Endothelial cell of umbilical vein (primary cell): ENCODE measurements at regions not wholly inside any gene's neighbourhood (a gene's known extent, or its start where the extent isn't known, plus 50 kb on each side); places are given as distances from the start of the nearest gene placed in this dataset.
A peak's percentile ranks its signal among the peaks of the same experiment; 100 is the strongest.

Experiments used
- BruUV-seq: library from RNA; stranded (reverse); fragments of 400-500 nt; replicated peaks from 2 replicates; lab custom pipeline; 2021; lab: Mats Ljungman, UMichigan
- CTCF ChIA-PET: fragments of 300-600, 350-600 bp; sonication (Branson Sonifier 250); formaldehyde crosslinking; loops from one replicate; lab custom pipeline; 2021; ENCODE audit warnings: antibody characterized with exemption, inconsistent platforms; lab: Charles Lee
- POLR2A ChIA-PET: fragments of 300-600, 350-600 bp; sonication (Branson Sonifier 250); formaldehyde crosslinking; loops from one replicate; lab custom pipeline; 2021; ENCODE audit warnings: antibody characterized with exemption, inconsistent platforms; lab: Charles Lee
- DNase-seq: peaks from one replicate; pipeline ENCODE4 v3.0.0-alpha.2; 2011; ENCODE audit warnings: low read depth, low spot score
- FAIRE-seq: peaks from 2 replicates; lab custom pipeline; 2011; peaks lifted over from hg19 to GRCh38; lab: Jason Lieb, UNC
- H2AFZ ChIP-seq: 2 replicates; pipeline ENCODE4 v1.6.0; 2012; ENCODE audit warnings: low read depth, low read length, control low read depth, inconsistent platforms
- H3K27ac ChIP-seq: 2 replicates; pipeline ENCODE4 v1.5.1; 2011; ENCODE audit warnings: low read depth, mild to moderate bottlenecking, control low read depth, low read length, moderate library complexity; ENCODE audit not compliant: insufficient read depth
- H3K27me3 ChIP-seq, 2 experiments: 2 replicates each; pipeline versions ENCODE4 v1.6.0 to v1.6.1; 2011; ENCODE audit warnings: low read length in 2 of 2, mixed read lengths in 1 of 2; ENCODE audit not compliant: control insufficient read depth in 2 of 2, insufficient read depth in 2 of 2
- H3K36me3 ChIP-seq, 2 experiments: 2 replicates in 1 of 2; 3 replicates in 1 of 2; pipeline ENCODE4 v1.5.1; 2011; ENCODE audit warnings: low read length in 2 of 2, mild to moderate bottlenecking in 1 of 2, moderate library complexity in 1 of 2; ENCODE audit not compliant: control insufficient read depth in 2 of 2, insufficient read depth in 2 of 2; ENCODE audit errors: extremely low read depth in 1 of 2
- H3K4me1 ChIP-seq: 3 replicates; pipeline ENCODE4 v1.5.1; 2011; ENCODE audit warnings: mild to moderate bottlenecking, low read length; ENCODE audit not compliant: control insufficient read depth, insufficient read depth; ENCODE audit errors: extremely low read depth
- H3K4me2 ChIP-seq: 2 replicates; pipeline ENCODE4 v1.6.1; 2011; ENCODE audit warnings: low read length, control low read depth, mixed read lengths; ENCODE audit not compliant: insufficient read depth
- H3K4me3 ChIP-seq, 3 experiments: fragments of 200-600 bp in 1 of 3; sonication (generic), shearing (Covaris generic) in 1 of 3; replicated peaks in 1 of 3; 2 replicates each; pipeline ENCODE4 v1.5.1; 2011 to 2016; ENCODE audit warnings: control low read depth in 3 of 3, low read length in 3 of 3, mild to moderate bottlenecking in 2 of 3, inconsistent platforms in 1 of 3, low read depth in 1 of 3, moderate library complexity in 1 of 3; ENCODE audit not compliant: insufficient read depth in 1 of 3
- H3K79me2 ChIP-seq: 2 replicates; pipeline ENCODE4 v1.6.0; 2012; ENCODE audit warnings: low read length, inconsistent platforms; ENCODE audit not compliant: control insufficient read depth, insufficient read depth
- H3K9ac ChIP-seq: replicated peaks from 2 replicates; pipeline ENCODE3; 2011; ENCODE audit warnings: low read length, control low read depth; ENCODE audit not compliant: insufficient read depth; ENCODE audit errors: extremely low read depth
- H3K9me1 ChIP-seq: replicated peaks from 3 replicates; pipeline ENCODE4 v1.6.0; 2011; ENCODE audit warnings: mild to moderate bottlenecking, low read length; ENCODE audit not compliant: control insufficient read depth, insufficient read depth; ENCODE audit errors: extremely low read depth
- H3K9me3 ChIP-seq: replicated peaks from 2 replicates; pipeline ENCODE4 v1.5.1; 2012; ENCODE audit warnings: low read length, inconsistent platforms; ENCODE audit not compliant: control insufficient read depth, insufficient read depth
- H4K20me1 ChIP-seq: replicated peaks from 2 replicates; pipeline ENCODE3; 2011; ENCODE audit warnings: mild to moderate bottlenecking, low read length; ENCODE audit not compliant: control insufficient read depth, insufficient read depth; ENCODE audit errors: extremely low read depth
- EZH2 ChIP-seq: IDR thresholded peaks from 2 replicates; pipeline ENCODE4 v1.6.1; 2012; ENCODE audit warnings: borderline replicate concordance, low read depth, mild to moderate bottlenecking, moderate library complexity, low read length, inconsistent platforms; ENCODE audit not compliant: severe bottlenecking
- FOS ChIP-seq: IDR thresholded peaks from 2 replicates; pipeline ENCODE4 v1.6.1; 2011; ENCODE audit warnings: mild to moderate bottlenecking, low read length, moderate library complexity, borderline replicate concordance; ENCODE audit not compliant: insufficient read depth
- GATA2 ChIP-seq: IDR thresholded peaks from 2 replicates; pipeline ENCODE4 v1.7.0; 2011; ENCODE audit warnings: low read depth, mild to moderate bottlenecking, moderate library complexity, mixed read lengths, low read length; ENCODE audit not compliant: insufficient read length, insufficient read depth
- JUN ChIP-seq: IDR thresholded peaks from 2 replicates; pipeline ENCODE4 v1.6.1; 2011; ENCODE audit warnings: borderline replicate concordance, low read depth; ENCODE audit not compliant: insufficient read length, insufficient read depth
- MYC ChIP-seq: IDR thresholded peaks from one replicate; pipeline ENCODE4 v1.6.1; 2011; ENCODE audit warnings: mild to moderate bottlenecking, low read depth, low read length
- POLR2A ChIP-seq: IDR thresholded peaks from 2 replicates; pipeline ENCODE4 v1.6.1; 2012; ENCODE audit warnings: low read depth, mild to moderate bottlenecking, control low read depth, low read length
- POLR2AphosphoS5 ChIP-seq: IDR thresholded peaks from 2 replicates; pipeline ENCODE4 v1.6.1; 2012; ENCODE audit warnings: low read depth, mild to moderate bottlenecking, control low read depth, low read length, moderate library complexity; ENCODE audit not compliant: insufficient read depth
- dilution Hi-C: fragments of 300-500 bp; cut with MboI; formaldehyde crosslinking; loops from one replicate; pipeline ENCODE4 v1.15.0; 2019; ENCODE audit warnings: low sequenced_read_pairs; ENCODE audit not compliant: extremely low pct_ligation_motif_present
- intact Hi-C: fragments of 100-400 bp; cut with micrococcal nuclease; formaldehyde crosslinking; loops from one replicate; pipeline ENCODE4 v1.10.0; 2022
- TF ChIP-seq, protein P1 (sequence below): IDR thresholded peaks from 2 replicates; pipeline ENCODE4 v1.6.1; 2011; ENCODE audit not compliant: insufficient read depth, insufficient read length
- TF ChIP-seq, protein P2 (sequence below), 2 donors: IDR thresholded peaks; 1 replicate in 1 of 2; 2 replicates in 1 of 2; pipeline ENCODE4 v1.5.1; 2011; ENCODE audit warnings: low read length in 2 of 2, mild to moderate bottlenecking in 2 of 2, moderate library complexity in 2 of 2, control low read depth in 1 of 2, inconsistent platforms in 1 of 2, low read depth in 1 of 2; ENCODE audit not compliant: insufficient read depth in 1 of 2; ENCODE audit errors: extremely low read depth in 1 of 2

DNA sequence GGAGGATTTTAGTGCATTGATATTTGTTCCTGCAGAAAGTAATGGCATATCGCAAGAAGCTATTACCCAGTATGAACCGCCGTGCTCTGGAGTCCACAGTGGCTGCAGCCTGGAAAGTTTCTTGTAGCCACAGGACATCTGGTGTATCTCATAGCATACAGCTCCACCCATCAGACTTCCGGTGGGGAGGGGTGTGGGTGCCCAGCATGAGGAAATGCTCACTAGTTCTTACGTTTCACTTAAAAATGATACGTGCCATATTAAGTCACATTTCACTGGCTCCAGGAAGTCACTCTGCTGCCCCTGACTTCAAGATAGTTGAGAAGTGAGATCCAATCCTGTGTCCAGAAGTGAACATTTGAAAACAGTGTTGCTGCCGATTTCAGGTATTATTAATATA lies 990.4 kb downstream of the GBE1 start:
- no peak overlapping the region for H3K4me3 ChIP-seq
- DNase-seq (no peak), FAIRE-seq (no peak)
- no peak for TF ChIP-seq JUN
- TF ChIP-seq MYC = no peak
- TF ChIP-seq GATA2 = no peak
- TF ChIP-seq FOS = no peak
- TF ChIP-seq EZH2 = no peak
- TF ChIP-seq POLR2AphosphoS5 = no peak
- TF ChIP-seq, protein P1, sequence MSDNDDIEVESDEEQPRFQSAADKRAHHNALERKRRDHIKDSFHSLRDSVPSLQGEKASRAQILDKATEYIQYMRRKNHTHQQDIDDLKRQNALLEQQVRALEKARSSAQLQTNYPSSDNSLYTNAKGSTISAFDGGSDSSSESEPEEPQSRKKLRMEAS = no peak
- TF ChIP-seq, protein P2, sequence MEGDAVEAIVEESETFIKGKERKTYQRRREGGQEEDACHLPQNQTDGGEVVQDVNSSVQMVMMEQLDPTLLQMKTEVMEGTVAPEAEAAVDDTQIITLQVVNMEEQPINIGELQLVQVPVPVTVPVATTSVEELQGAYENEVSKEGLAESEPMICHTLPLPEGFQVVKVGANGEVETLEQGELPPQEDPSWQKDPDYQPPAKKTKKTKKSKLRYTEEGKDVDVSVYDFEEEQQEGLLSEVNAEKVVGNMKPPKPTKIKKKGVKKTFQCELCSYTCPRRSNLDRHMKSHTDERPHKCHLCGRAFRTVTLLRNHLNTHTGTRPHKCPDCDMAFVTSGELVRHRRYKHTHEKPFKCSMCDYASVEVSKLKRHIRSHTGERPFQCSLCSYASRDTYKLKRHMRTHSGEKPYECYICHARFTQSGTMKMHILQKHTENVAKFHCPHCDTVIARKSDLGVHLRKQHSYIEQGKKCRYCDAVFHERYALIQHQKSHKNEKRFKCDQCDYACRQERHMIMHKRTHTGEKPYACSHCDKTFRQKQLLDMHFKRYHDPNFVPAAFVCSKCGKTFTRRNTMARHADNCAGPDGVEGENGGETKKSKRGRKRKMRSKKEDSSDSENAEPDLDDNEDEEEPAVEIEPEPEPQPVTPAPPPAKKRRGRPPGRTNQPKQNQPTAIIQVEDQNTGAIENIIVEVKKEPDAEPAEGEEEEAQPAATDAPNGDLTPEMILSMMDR (IDR thresholded peaks at IDR 0.05; ENCODE audit: extremely low read depth in 1 of 2, insufficient read depth in 1 of 2, low read depth in 1 of 2, low read length in 2 of 2) = no peak
- no peak for TF ChIP-seq POLR2A
- ChIA-PET POLR2A (no interaction called here), CTCF (interaction anchor here (1.1 to 7.5 kb wide), 2 partner anchors 15 to 472 kb away, joined by 3 to 68 read pairs; no protein-coding TSS in a partner anchor)
- no peaks in the 10 kb centered on the region for H3K4me1 ChIP-seq
- H3K4me2 ChIP-seq = no peak overlapping the region
- no peaks in the 10 kb centered on the region for H3K27me3 ChIP-seq
- H3K9me1 ChIP-seq = no peaks in the 10 kb centered on the region
- dilution Hi-C loops = no loop called here
- H2AFZ ChIP-seq = peak overlapping the region; percentile 62
- H3K9me3 ChIP-seq = no peaks in the 10 kb centered on the region
- no peak overlapping the region for H3K27ac ChIP-seq
- no peak overlapping the region for H3K9ac ChIP-seq
- H4K20me1 ChIP-seq = no peaks in the 10 kb centered on the region
- no peaks in the 10 kb centered on the region for H3K79me2 ChIP-seq
- H3K36me3 ChIP-seq = no peaks in the 10 kb centered on the region
- no TSS peak for BruUV-seq
- intact Hi-C loops = no loop called here
